HG03108 (cell line): ENCODE measurements at regions not wholly inside any gene's neighbourhood (a gene's known extent, or its start where the extent isn't known, plus 50 kb on each side); places are given as distances from the start of the nearest gene placed in this dataset.
"Not testable (repeated sequence)": the region's sequence is repeated elsewhere in the genome, so short reads cannot be mapped to it uniquely, and the experiment has no call there.

Source experiments
- ATAC-seq: cut with Tn5 transposase; IDR thresholded peaks from one replicate; pipeline ENCODE4 v1.9.1; 2021; ENCODE audit warnings: moderate library complexity; ENCODE audit not compliant: unreplicated experiment

DNA sequence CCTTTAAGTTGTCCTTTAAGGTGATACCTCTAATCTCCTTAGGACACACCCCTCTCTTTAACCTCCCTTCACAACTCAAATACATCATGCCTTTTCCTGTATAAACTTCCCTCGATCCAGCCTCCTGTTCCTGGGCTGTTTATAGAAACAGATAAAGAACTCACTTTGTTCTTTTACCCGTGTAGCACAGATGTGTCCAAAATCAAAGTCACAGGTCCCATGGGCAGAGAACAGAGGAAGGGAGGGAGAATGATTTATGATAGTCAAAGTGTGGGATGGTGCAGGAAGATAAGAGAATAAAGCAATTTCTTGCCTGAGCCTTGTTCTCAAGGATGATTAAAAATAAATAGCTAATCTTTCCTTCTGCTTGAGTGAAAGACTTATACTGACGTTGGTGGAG, 50.3 kb upstream of the CABCOCO1 start:
- no peak for ATAC-seq

GRCh38 chr10:61612009-61612408, 50.7 kb upstream of the CABCOCO1 start:
- no peak for ATAC-seq

GRCh38 chr10:61609701-61610100, 53.0 kb upstream of the CABCOCO1 start:
- ATAC-seq: no peak

- no peak for ATAC-seq
Observed at GRCh38 chr10:61608255-61609033, 54.3 kb upstream of the CABCOCO1 start.

DNA sequence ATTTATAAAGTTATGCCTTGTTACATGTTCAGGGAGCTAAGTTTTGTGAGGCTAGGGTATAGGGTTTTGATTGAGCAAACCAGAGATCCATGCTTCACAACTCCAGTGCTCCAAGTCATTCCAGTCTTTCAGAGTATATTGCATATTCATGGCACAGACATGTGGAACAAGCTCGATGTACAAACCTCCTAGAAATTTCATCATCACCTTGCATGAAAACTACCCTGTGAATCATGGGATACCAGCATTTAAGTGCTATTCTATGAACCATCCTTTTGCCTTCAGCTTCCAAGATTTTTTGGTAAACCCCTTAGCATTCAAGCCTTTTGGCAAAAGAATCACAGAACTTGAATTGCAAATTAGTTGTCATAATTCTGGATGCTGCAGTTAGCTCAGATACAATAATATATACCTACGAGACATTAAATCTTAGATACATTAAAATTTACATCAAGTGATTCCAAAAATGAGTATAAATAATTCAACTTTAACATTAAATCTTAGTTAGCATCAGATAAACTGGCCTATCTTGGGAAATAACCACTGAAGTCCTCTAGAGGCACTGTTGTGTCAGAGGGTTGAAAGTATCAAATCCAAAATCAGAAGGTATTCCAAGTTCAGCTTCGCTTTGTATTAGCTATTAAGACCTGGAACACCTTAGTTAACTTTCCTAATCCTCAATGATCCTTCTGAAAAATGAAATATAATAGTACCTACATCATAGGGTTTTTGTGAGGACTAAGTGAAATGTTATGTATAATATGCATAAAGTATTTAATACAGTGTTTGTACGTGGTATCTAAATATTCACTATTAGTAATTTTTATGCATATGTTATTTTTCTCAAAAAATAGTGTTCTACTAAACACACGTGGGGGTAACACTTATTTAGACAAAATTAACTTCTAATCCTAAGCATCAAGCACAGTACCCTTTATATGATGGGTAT, 55.5 kb upstream of the CABCOCO1 start:
- no peak for ATAC-seq

DNA sequence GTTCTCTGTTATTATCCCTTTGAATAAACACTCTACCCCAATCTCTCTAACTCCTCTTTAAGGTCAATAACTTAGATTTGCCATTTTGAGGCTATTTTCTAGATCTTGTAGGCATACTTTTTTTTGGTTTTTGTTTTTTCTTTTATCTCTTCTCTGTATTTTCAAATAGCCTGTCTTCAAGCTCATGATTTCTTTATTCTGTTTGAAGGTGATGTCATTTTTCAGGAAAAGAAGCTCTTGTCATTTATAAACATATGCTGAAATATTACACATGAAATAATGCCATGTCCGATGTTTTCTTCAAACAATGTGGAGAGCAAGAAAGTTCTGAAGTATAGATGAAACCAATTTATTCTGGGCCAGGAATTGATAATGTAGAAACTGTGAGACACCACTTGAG, 57.5 kb upstream of the CABCOCO1 start:
- ATAC-seq: no peak

DNA sequence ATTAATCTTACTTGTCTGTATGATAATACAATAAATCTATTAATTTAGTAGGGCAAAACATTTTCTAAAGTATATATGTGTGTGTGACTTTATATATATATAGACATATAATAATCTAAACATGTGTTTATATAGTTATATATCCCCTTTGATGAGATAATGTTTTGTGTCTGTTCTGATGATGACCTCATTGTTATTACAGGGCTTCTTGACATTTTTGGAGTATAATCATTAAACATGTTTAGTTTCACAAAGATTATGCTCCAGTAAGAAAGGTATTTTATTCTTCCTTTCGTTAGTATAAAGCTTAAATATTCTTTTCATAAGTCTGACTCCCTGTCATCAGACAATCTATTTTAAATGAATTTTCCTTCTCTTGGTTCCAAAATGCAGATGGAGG, 62.3 kb upstream of the CABCOCO1 start:
- no peak for ATAC-seq

- no peak for ATAC-seq
Observed at GRCh38 chr10:61594430-61594829, 68.3 kb upstream of the CABCOCO1 start.

- no peak for ATAC-seq
Observed at GRCh38 chr10:61592581-61592980, 70.1 kb upstream of the CABCOCO1 start.

DNA sequence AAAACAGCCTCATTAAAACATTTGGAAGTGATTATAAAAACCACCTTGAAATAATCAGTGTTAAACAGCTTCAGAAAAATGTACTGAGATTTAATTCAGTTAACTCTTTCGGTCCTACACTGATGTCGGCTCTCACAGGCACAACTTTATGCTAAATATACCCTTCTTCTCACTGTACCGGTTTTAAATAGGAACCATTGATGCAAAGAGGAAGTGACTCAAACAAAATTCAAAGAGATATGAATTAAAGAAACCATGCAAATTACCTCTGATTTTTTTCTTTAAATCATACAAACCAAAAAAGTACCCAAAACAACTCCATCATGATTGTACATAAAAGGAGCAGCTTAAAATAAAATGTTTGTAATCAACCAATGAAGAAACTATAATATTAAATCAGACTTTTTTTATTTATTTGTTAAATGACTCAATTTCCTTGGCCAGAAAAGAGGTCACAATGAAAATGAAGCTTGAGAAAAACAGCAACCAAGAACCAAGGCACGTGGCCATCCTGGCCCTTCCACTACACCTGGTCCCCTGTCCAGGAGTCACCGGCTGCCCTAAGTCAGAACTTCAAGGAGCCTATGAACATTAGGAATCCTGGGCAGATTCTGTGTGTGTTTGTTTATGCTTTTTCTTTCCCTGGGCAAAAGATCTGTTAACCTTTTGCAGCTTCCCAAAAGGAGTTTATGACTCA, 73.0 kb upstream of the CABCOCO1 start:
- ATAC-seq: no peak

- ATAC-seq: no peak
Observed at GRCh38 chr10:61588770-61589211, 73.9 kb upstream of the CABCOCO1 start.

GRCh38 chr10:61586829-61587228, 75.9 kb upstream of the CABCOCO1 start:
- ATAC-seq: no peak

- ATAC-seq: no peak
Observed at GRCh38 chr10:61580608-61581007, 82.1 kb upstream of the CABCOCO1 start.

- ATAC-seq: not testable (repeated sequence)
Observed at GRCh38 chr10:61570204-61570603, 92.5 kb upstream of the CABCOCO1 start.

DNA sequence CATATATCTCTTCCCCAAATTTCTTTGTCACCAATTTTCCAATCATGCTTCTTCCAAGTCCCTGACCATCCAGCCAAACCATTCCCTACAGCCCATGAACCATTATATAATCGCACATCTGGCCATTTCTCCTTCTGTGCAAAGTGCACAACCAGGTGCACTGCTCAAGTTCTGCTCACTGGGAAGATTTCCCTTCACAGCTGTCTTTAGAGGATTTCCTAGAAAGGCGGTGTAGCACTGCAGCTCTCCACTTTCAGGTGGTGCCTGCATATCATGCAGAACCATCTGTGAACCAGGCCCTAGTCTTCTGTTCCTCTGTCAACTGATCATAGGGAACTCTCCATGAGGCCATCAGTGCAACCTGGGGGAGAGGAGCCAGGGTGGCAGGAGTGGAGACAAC, 95.0 kb upstream of the CABCOCO1 start:
- ATAC-seq: no peak

DNA sequence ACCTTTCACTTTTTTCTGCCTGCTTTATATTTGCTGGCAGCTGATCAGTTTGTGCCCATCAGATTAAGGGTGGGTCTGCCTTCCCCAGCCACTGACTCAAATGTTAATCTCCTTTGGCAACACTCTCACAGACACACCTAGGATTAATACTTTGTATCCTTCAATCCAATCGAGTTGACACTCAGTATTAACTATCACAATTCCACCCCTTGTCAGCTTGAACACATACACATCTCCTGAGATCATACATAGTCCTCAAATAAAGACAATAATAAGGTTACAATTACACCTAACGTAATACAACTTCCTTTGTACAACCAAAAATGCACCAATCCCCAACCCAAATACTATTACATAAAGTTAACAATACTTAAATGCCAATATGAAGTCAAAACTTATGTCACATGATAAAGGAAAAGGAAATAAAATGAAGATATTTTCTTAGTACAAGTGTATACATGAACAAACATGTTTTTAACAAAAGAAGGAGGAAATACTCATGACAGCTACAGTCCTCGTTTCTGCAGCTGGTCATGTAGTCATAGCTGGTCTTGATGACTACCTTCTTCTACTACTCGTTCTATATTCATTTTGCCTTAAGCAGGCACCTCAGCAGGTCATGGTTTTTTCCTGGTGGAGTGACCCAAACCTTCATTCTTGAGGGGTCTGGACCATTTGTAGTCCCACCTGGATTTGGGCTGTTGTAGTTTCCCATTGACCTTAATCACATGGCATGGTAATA, 96.7 kb upstream of the CABCOCO1 start:
- no peak for ATAC-seq

DNA sequence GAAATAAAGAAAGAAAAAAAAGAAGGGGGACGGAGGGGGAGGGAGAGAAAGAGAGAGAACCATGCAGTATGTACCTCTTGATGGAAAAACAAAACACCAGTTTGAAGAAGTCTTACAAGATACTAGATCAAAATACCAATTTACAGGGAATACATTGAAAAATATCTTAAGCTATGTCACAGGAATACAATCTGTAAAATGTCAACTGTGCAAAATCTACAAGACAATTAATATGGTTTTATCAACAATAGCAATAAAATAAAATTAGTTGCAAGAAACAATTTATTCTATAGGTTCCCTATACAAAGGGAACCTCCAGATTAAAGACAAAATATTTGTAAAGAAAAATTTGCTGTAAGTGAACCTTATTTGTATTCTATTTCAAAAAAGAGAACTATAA, 98.3 kb upstream of the CABCOCO1 start:
- no peak for ATAC-seq

DNA sequence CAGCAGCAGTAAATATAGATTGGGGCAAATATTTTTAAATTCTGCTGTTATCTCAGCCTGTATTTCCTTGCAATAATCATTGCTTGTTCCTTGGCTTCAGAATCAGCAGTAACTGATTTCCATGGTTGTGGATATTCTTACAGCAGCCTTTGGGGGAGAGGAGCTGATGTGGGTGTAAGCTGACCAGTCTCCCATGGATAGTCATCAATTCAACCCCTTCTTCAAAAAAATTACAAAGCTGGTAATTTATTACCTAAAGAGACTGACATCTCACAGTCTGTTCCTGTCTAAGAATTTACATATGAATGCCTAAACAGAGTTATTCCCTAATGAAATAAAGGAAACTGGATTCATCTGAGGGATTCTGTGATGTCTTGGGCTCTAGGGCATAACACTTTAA, 103.1 kb upstream of the CABCOCO1 start:
- ATAC-seq: no peak

DNA sequence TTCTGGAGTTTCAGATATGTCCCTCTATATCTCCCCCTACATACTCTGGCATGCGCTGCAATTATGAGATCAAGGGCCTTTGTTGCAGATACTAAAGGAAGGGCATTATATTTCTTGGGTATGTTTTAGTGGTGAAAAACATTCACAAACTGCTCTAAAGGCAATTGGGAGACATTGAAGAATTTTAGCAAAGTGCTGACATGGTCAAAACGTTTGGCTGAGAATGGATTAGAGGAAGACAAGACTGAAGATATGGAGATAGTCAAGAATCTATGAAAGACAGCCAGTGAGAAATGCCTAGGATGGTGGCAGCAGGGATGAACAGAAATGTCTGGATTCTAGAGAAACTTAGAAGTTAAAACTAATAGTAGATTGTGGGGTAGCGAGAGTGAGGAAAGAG, 104.5 kb upstream of the CABCOCO1 start:
- ATAC-seq: no peak

DNA sequence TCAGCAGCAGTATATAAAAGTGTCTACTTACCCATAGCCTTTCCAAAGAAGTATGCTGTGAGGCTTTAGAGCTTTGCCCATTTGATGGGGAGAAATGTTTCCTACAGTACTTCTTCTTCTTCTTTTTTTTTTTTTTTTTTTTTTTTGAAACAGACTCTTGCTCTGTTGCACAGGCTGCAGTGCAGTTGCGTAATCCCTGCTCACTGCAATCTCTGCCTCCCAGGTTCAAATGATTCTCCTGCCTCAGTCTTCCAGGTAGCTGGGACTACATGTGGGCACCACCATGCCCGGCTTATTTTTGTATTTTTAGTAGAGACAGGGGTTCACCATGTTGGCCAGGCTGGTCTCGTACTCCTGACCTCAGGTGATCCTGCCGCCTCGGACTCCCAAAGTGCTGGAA, 101.7 kb upstream of the TMEM26 start:
- no peak for ATAC-seq

DNA sequence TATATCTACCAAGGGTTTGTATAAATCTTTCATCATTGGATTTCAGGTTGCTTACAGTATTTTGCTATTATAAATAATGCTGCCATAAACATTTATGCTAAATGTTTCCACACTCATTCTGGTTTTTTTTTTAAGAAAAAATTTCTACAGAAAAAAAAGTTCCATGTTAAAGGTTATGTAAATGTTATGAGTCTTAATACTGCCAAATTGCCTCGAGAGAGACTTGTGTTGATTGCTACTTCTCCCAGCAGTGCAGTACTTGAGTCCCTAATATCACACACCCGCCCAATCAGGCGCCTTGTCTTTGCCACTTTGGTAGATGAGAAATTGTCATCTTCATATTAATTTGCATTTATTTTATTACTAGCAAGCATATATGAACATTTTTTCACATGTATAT, 96.7 kb upstream of the TMEM26 start:
- no peak for ATAC-seq
